GM23338 (cell line): ENCODE measurements at regions not wholly inside any gene's neighbourhood (a gene's known extent, or its start where the extent isn't known, plus 50 kb on each side); places are given as distances from the start of the nearest gene placed in this dataset.

ENCODE experiments used
- EZH2 ChIP-seq: fragments of 200-600 bp; sonication (generic); IDR thresholded peaks from one replicate; pipeline ENCODE4 v1.8.0; 2017; ENCODE audit warnings: antibody characterized with exemption, mild to moderate bottlenecking, low read depth; ENCODE audit not compliant: unreplicated experiment
- POLR2AphosphoS5 ChIP-seq: IDR thresholded peaks from 2 replicates; pipeline ENCODE4 v1.6.1; 2016; ENCODE audit warnings: antibody characterized with exemption, low read depth
- TF ChIP-seq, protein P1 (sequence below), 2 experiments: fragments of 200-600 bp in 1 of 2; sonication (generic) in 1 of 2; conservative IDR thresholded peaks; 2 replicates each; pipeline versions ENCODE4 v1.5.1 to v1.6.1; 2016 to 2017; ENCODE audit warnings: antibody characterized with exemption in 2 of 2, low read depth in 2 of 2, mild to moderate bottlenecking in 2 of 2, moderate library complexity in 1 of 2
- TF ChIP-seq, protein P2 (sequence below): IDR thresholded peaks from one replicate; pipeline ENCODE4 v1.6.1; 2018; ENCODE audit warnings: antibody characterized with exemption; ENCODE audit not compliant: unreplicated experiment

- TF ChIP-seq, protein P1, sequence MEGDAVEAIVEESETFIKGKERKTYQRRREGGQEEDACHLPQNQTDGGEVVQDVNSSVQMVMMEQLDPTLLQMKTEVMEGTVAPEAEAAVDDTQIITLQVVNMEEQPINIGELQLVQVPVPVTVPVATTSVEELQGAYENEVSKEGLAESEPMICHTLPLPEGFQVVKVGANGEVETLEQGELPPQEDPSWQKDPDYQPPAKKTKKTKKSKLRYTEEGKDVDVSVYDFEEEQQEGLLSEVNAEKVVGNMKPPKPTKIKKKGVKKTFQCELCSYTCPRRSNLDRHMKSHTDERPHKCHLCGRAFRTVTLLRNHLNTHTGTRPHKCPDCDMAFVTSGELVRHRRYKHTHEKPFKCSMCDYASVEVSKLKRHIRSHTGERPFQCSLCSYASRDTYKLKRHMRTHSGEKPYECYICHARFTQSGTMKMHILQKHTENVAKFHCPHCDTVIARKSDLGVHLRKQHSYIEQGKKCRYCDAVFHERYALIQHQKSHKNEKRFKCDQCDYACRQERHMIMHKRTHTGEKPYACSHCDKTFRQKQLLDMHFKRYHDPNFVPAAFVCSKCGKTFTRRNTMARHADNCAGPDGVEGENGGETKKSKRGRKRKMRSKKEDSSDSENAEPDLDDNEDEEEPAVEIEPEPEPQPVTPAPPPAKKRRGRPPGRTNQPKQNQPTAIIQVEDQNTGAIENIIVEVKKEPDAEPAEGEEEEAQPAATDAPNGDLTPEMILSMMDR (conservative IDR thresholded peaks at IDR 0.05; ENCODE audit: low read depth in 2 of 2), result no peak
- no peak for TF ChIP-seq POLR2AphosphoS5
- no peak for TF ChIP-seq EZH2
- TF ChIP-seq, protein P2, sequence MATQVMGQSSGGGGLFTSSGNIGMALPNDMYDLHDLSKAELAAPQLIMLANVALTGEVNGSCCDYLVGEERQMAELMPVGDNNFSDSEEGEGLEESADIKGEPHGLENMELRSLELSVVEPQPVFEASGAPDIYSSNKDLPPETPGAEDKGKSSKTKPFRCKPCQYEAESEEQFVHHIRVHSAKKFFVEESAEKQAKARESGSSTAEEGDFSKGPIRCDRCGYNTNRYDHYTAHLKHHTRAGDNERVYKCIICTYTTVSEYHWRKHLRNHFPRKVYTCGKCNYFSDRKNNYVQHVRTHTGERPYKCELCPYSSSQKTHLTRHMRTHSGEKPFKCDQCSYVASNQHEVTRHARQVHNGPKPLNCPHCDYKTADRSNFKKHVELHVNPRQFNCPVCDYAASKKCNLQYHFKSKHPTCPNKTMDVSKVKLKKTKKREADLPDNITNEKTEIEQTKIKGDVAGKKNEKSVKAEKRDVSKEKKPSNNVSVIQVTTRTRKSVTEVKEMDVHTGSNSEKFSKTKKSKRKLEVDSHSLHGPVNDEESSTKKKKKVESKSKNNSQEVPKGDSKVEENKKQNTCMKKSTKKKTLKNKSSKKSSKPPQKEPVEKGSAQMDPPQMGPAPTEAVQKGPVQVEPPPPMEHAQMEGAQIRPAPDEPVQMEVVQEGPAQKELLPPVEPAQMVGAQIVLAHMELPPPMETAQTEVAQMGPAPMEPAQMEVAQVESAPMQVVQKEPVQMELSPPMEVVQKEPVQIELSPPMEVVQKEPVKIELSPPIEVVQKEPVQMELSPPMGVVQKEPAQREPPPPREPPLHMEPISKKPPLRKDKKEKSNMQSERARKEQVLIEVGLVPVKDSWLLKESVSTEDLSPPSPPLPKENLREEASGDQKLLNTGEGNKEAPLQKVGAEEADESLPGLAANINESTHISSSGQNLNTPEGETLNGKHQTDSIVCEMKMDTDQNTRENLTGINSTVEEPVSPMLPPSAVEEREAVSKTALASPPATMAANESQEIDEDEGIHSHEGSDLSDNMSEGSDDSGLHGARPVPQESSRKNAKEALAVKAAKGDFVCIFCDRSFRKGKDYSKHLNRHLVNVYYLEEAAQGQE, result no peak
Measured at GRCh38 chr3:27869152-27869551, 147.0 kb upstream of the EOMES start.
